Breast epithelium (tissue), 3 donors: ENCODE measurements at regions not wholly inside any gene's neighbourhood (a gene's known extent, or its start where the extent isn't known, plus 50 kb on each side); places are given as distances from the start of the nearest gene placed in this dataset.

Experiments used
- POLR2AphosphoS5 ChIP-seq, 3 donors: sonication (generic); formaldehyde crosslinking; IDR thresholded peaks; one replicate each; pipeline ENCODE4 v1.6.1; 2017; ENCODE audit warnings: antibody characterized with exemption in 3 of 3
- TF ChIP-seq, protein P1 (sequence below), 3 donors: fragments of 450-650 bp; IDR thresholded peaks; one replicate each; pipeline ENCODE4 v1.5.1; 2016 to 2017; ENCODE audit warnings: antibody characterized with exemption in 3 of 3, mild to moderate bottlenecking in 3 of 3, moderate library complexity in 3 of 3

DNA sequence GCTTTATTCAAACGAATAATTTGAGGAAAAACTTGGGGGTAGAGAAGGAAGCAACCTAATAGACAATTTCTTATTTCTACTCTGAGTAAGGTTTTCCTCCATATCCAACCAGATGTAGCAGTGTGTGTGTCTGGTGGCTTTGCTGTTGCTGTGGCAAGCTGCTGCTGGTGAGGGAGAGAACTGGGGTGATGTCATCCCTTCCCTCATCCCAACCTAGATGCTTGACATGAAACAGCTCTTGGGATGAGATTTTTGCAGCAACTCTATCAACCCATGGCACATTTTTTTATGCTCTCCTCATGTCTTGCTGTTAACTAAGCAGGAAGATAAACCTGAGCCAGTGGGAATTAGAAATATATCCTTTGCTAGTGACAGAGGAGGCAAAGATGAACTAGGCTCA, 135.8 kb downstream of the PCSK1 start:
- TF ChIP-seq POLR2AphosphoS5 (IDR thresholded peaks at IDR 0.05), result no peak
- TF ChIP-seq, protein P1, sequence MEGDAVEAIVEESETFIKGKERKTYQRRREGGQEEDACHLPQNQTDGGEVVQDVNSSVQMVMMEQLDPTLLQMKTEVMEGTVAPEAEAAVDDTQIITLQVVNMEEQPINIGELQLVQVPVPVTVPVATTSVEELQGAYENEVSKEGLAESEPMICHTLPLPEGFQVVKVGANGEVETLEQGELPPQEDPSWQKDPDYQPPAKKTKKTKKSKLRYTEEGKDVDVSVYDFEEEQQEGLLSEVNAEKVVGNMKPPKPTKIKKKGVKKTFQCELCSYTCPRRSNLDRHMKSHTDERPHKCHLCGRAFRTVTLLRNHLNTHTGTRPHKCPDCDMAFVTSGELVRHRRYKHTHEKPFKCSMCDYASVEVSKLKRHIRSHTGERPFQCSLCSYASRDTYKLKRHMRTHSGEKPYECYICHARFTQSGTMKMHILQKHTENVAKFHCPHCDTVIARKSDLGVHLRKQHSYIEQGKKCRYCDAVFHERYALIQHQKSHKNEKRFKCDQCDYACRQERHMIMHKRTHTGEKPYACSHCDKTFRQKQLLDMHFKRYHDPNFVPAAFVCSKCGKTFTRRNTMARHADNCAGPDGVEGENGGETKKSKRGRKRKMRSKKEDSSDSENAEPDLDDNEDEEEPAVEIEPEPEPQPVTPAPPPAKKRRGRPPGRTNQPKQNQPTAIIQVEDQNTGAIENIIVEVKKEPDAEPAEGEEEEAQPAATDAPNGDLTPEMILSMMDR (IDR thresholded peaks at IDR 0.05), result no peak
